Epithelial cell of esophagus (primary cell): ENCODE measurements at regions not wholly inside any gene's neighbourhood (a gene's known extent, or its start where the extent isn't known, plus 50 kb on each side); places are given as distances from the start of the nearest gene placed in this dataset.

ENCODE experiments used
- DNase-seq: peaks from one replicate; pipeline ENCODE4 v3.0.0; 2010; ENCODE audit warnings: low read depth
- H3K4me3 ChIP-seq: 2 replicates; pipeline ENCODE4 v1.5.1; 2011; ENCODE audit warnings: mild to moderate bottlenecking, low read length, control low read depth
- CTCF ChIP-seq: IDR thresholded peaks from 2 replicates; pipeline ENCODE4 v1.5.1; 2011; ENCODE audit warnings: low read depth, mild to moderate bottlenecking, low read length, control low read depth, inconsistent platforms; ENCODE audit not compliant: insufficient read depth; ENCODE audit errors: missing control alignments

GRCh38 chr18:40049716-40050115, 1905.3 kb upstream of the PIK3C3 start:
- no peak for DNase-seq
- no peak for TF ChIP-seq CTCF
- H3K4me3 ChIP-seq, result no peak overlapping the region

- no peak for TF ChIP-seq CTCF
- no peak overlapping the region for H3K4me3 ChIP-seq
- DNase-seq, result no peak
Observed at GRCh38 chr18:40048886-40049650, 1906.0 kb upstream of the PIK3C3 start.

- no peak overlapping the region for H3K4me3 ChIP-seq
- TF ChIP-seq CTCF, result no peak
- DNase-seq, result no peak
Observed at GRCh38 chr18:40048253-40048652, 1906.8 kb upstream of the PIK3C3 start.

GRCh38 chr18:40046596-40046995, 1908.4 kb upstream of the PIK3C3 start:
- DNase-seq, result no peak

GRCh38 chr18:40041951-40042350, 1913.1 kb upstream of the PIK3C3 start:
- DNase-seq, result no peak
- no peak for TF ChIP-seq CTCF
- no peak overlapping the region for H3K4me3 ChIP-seq

More at GRCh38 chr18:40046596-40046995, 1908.4 kb upstream of the PIK3C3 start:
- TF ChIP-seq CTCF, result no peak
- H3K4me3 ChIP-seq, result no peak overlapping the region

- TF ChIP-seq CTCF, result no peak
- no peak for DNase-seq
- H3K4me3 ChIP-seq, result no peak overlapping the region
Observed at GRCh38 chr18:40040574-40040973, 1914.5 kb upstream of the PIK3C3 start.

GRCh38 chr18:40037356-40037755, 1917.7 kb upstream of the PIK3C3 start:
- H3K4me3 ChIP-seq, result no peak overlapping the region
- TF ChIP-seq CTCF, result no peak
- no peak for DNase-seq
